ENCODE measurements at regions not wholly inside any gene's neighbourhood (a gene's known extent, or its start where the extent isn't known, plus 50 kb on each side); places are given as distances from the start of the nearest gene placed in this dataset.

GRCh38 chr5:14928661-14929060 lies 57.1 kb upstream of the ANKH start (continued):
- TF ChIP-seq NCOR1 (IDR thresholded peaks at IDR 0.05), result no peak
- TF ChIP-seq ZNF668 (CRISPR knock-in tag; IDR thresholded peaks at IDR 0.05), result no peak
- TF ChIP-seq ZNF512 (tag; IDR thresholded peaks at IDR 0.05), result no peak
- no peak for TF ChIP-seq BRF1 (IDR thresholded peaks at IDR 0.05; ENCODE audit: borderline replicate concordance, extremely low read depth, insufficient read length)

- CTCF ChIA-PET (ENCODE audit: low intra/inter-chr PET ratio), result no interaction called here
- H3K4me2 ChIP-seq (ENCODE audit: insufficient read depth, low read length), result no peak overlapping the region
- 0 out of 5 replicates have a peak, but pooled peaks cover 0 to 4% of the 10 kb centered on the region in 2 experiments for H3K27me3 ChIP-seq (ENCODE audit: control insufficient read depth in 2 of 2, insufficient read depth in 2 of 2, low read length in 2 of 2)
- H3K9me3 ChIP-seq (replicated peaks; ENCODE audit: control insufficient read depth, insufficient read depth, low read depth, low read length), result no peaks in the 10 kb centered on the region
- POLR2A ChIA-PET, result no interaction called here
- FAIRE-seq, result no peak
- no peak for DNase-seq (ENCODE audit: extremely low read depth in 1 of 4, low spot score in 3 of 4)
- H3K9ac ChIP-seq (ENCODE audit: insufficient read depth in 1 of 2, low read depth in 2 of 2, low read length in 2 of 2), result no peak overlapping the region
- no peaks in the 10 kb centered on the region for H3K36me3 ChIP-seq (ENCODE audit: control insufficient read depth, insufficient read depth, low read length)
- whole genome bisulfite sequencing (ENCODE audit: insufficient coverage, low coverage, missing lambda C conversion rate), result 3% methylated on average over 3 of the region's 3 CpGs
- H4K20me1 ChIP-seq (replicated peaks; ENCODE audit: control insufficient read depth, insufficient read depth, low read length), result no peaks in the 10 kb centered on the region
- intact Hi-C loops (cut with micrococcal nuclease) (no loop called here), in situ Hi-C loops (cut with MboI) (no loop called here)
- H3K9me1 ChIP-seq (ENCODE audit: control insufficient read depth, insufficient read depth, low read length), result no peaks in the 10 kb centered on the region
- no peak overlapping the region for H2AFZ ChIP-seq (ENCODE audit: low read depth, low read length)
- H3K4me1 ChIP-seq (replicated peaks in 1 of 2; ENCODE audit: control insufficient read depth in 2 of 2, insufficient read depth in 2 of 2, low read length in 2 of 2), result no peaks in the 10 kb centered on the region; a peak in 1 of 5 replicates
- no peak for ATAC-seq
- no peak overlapping the region for H3K27ac ChIP-seq (ENCODE audit: extremely low read depth, low read depth, low read length)
- no TSS peak for BruUV-seq (replicated peaks)
- no peak overlapping the region for H3K4me3 ChIP-seq
- no peaks in the 10 kb centered on the region for H3K79me2 ChIP-seq (ENCODE audit: control insufficient read depth, insufficient read depth, low read length)
- TF ChIP-seq FOSL1 (tag; conservative IDR thresholded peaks at IDR 0.05) (no peak), SLC30A9 (CRISPR knock-in tag; IDR thresholded peaks at IDR 0.05) (no peak), HNRNPUL1 (IDR thresholded peaks at IDR 0.05; ENCODE audit: low read length) (no peak), NR2C1 (IDR thresholded peaks at IDR 0.05) (no peak), NR2C1 (tag; IDR thresholded peaks at IDR 0.05) (no peak), ZBTB5 (IDR thresholded peaks at IDR 0.05) (no peak), ELF2 (CRISPR knock-in tag; IDR thresholded peaks at IDR 0.05) (no peak), HMG20B (CRISPR knock-in tag; IDR thresholded peaks at IDR 0.05) (no peak), MLLT1 (IDR thresholded peaks at IDR 0.05) (no peak), MAFF (IDR thresholded peaks at IDR 0.05; ENCODE audit: low read length) (no peak), MIER1 (IDR thresholded peaks at IDR 0.05; ENCODE audit: low read depth) (no peak), SIN3A (IDR thresholded peaks at IDR 0.05; ENCODE audit: borderline replicate concordance in 2 of 2, control insufficient read depth in 1 of 2, low read depth in 2 of 2, low read length in 2 of 2) (no peak), SNRNP70 (optimal IDR thresholded peaks at IDR 0.05; ENCODE audit: low read depth, low read length) (no peak), TRIM24 (IDR thresholded peaks at IDR 0.05) (no peak), HOXB6 (CRISPR knock-in tag; IDR thresholded peaks at IDR 0.05; ENCODE audit: borderline replicate concordance) (no peak)
Observed at GRCh38 chr5:14925326-14925725, 53.7 kb upstream of the ANKH start.

All from K562 (cell line).